HFFc6 (cell line): ENCODE measurements at regions not wholly inside any gene's neighbourhood (a gene's known extent, or its start where the extent isn't known, plus 50 kb on each side); places are given as distances from the start of the nearest gene placed in this dataset.

Experiments used
- DNase-seq: peaks from one replicate; pipeline ENCODE4 v3.0.0-alpha.2; 2018
- H3K27ac Mint-ChIP-seq: 2 replicates; pipeline ENCODE4 v1.8.0; 2020; ENCODE audit warnings: mild to moderate bottlenecking, mixed read lengths
- H3K27me3 Mint-ChIP-seq: 2 replicates; pipeline ENCODE4 v1.8.0; 2021; ENCODE audit warnings: mild to moderate bottlenecking, moderate library complexity, mixed read lengths; ENCODE audit not compliant: insufficient read depth
- H3K36me3 Mint-ChIP-seq: 2 replicates; pipeline ENCODE4 v1.8.0; 2021; ENCODE audit warnings: low read depth, mixed read lengths
- H3K4me1 Mint-ChIP-seq: 2 replicates; pipeline ENCODE4 v1.8.0; 2020; ENCODE audit warnings: low read depth, mixed read lengths
- H3K4me3 Mint-ChIP-seq: 2 replicates; pipeline ENCODE4 v1.8.0; 2020; ENCODE audit warnings: mild to moderate bottlenecking, moderate library complexity, mixed read lengths
- H3K9me3 Mint-ChIP-seq: 2 replicates; pipeline ENCODE4 v1.8.0; 2020; ENCODE audit warnings: mild to moderate bottlenecking, mixed read lengths
- TF ChIP-seq, protein P1 (sequence below): fragments of 200-600 bp; sonication (generic); IDR thresholded peaks from 2 replicates; pipeline ENCODE4 v1.5.0; 2021; ENCODE audit warnings: antibody characterized with exemption, mild to moderate bottlenecking

DNA sequence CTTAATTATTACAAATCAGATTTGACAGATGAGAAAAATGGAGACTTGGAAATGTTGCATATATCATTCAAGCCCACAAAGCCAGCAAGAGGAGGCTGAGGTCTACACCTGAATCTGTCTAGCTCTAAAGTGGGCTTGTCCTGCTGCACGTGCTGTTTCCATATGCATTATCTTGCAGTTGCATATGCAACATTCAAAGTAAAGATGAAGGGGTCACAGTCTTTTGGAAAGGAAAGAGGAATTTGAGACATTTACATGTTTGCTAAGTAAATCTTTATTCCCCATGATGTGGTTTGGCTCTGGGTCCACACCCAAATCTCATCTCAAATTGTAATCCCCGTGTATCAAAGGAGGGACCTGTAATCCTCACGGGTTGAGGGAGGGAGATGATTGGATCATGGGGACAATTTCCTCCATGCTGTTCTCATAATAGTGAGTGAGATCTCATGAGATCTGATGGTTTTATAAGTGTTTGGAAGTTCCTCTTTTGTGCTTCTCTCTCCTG, 98.3 kb downstream of the BACH1 start:
- no peak overlapping the region for H3K4me3 Mint-ChIP-seq
- H3K27me3 Mint-ChIP-seq, result no peaks in the 10 kb centered on the region
- no peaks in the 10 kb centered on the region for H3K4me1 Mint-ChIP-seq
- H3K27ac Mint-ChIP-seq, result no peak overlapping the region
- H3K36me3 Mint-ChIP-seq, result peaks cover 46% of the 10 kb centered on the region
- TF ChIP-seq, protein P1, sequence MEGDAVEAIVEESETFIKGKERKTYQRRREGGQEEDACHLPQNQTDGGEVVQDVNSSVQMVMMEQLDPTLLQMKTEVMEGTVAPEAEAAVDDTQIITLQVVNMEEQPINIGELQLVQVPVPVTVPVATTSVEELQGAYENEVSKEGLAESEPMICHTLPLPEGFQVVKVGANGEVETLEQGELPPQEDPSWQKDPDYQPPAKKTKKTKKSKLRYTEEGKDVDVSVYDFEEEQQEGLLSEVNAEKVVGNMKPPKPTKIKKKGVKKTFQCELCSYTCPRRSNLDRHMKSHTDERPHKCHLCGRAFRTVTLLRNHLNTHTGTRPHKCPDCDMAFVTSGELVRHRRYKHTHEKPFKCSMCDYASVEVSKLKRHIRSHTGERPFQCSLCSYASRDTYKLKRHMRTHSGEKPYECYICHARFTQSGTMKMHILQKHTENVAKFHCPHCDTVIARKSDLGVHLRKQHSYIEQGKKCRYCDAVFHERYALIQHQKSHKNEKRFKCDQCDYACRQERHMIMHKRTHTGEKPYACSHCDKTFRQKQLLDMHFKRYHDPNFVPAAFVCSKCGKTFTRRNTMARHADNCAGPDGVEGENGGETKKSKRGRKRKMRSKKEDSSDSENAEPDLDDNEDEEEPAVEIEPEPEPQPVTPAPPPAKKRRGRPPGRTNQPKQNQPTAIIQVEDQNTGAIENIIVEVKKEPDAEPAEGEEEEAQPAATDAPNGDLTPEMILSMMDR, result no peak
- H3K9me3 Mint-ChIP-seq, result no peaks in the 10 kb centered on the region
- no peak for DNase-seq

DNA sequence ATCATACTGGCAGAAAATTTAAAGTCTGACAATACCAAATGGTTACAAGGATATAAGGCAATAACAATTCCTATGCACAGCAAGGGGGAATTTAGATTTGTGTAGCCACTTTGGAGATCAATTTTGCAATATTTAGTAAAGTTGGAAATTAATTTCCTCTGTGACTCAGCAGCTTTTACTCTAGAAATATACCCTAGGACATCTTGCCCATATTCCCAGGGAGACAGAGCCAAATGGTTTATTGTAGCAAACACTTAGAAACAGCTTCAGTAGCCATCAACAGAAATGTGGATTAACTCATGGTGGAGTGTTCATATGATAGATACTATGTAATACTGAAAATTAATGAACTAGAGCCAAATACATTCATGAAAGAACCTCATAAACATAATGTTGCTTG, 104.6 kb downstream of the BACH1 start:
- H3K27ac Mint-ChIP-seq, result no peak overlapping the region
- peaks cover 36% of the 10 kb centered on the region for H3K36me3 Mint-ChIP-seq
- DNase-seq, result no peak
- no peaks in the 10 kb centered on the region for H3K4me1 Mint-ChIP-seq
- H3K27me3 Mint-ChIP-seq, result no peaks in the 10 kb centered on the region
- TF ChIP-seq, protein P1, result no peak
- no peaks in the 10 kb centered on the region for H3K9me3 Mint-ChIP-seq
- no peak overlapping the region for H3K4me3 Mint-ChIP-seq

DNA sequence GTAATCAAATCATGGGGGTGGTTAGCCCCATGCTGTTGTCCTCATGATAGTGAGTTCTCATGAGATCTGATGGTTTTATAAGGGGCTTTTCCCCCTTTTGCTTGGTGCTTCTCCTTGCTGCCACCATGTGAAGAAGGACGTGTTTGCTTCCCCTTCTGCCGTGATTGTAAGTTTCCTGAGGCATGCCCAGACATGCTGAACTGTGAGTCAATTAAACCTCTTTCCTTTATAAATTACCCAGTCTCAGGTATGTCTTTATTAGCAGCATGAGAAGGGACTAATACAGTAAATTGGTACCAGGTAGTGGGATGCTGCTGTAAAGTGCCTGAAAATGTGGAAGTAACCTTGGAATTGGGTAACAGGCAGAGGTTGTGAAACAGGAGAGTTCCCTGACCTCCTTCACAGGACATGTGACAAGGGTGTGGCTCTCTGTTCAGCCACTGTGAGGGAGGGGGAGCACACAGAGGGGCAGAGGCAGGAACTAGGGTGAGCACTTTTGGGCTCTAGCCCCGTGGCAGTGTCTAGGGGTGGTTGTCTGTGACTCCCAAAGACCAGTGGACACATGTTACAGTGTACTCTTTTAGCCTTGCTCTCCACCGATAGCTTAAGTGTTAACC, 105.3 kb downstream of the BACH1 start:
- DNase-seq, result no peak
- H3K27me3 Mint-ChIP-seq, result no peaks in the 10 kb centered on the region
- H3K36me3 Mint-ChIP-seq, result peaks cover 29% of the 10 kb centered on the region
- peak overlapping the region; percentile 49; the same call in 1 of the 2 replicates for H3K27ac Mint-ChIP-seq
- TF ChIP-seq, protein P1, result no peak
- no peak overlapping the region for H3K4me3 Mint-ChIP-seq
- no peaks in the 10 kb centered on the region for H3K4me1 Mint-ChIP-seq
- H3K9me3 Mint-ChIP-seq, result no peaks in the 10 kb centered on the region

DNA sequence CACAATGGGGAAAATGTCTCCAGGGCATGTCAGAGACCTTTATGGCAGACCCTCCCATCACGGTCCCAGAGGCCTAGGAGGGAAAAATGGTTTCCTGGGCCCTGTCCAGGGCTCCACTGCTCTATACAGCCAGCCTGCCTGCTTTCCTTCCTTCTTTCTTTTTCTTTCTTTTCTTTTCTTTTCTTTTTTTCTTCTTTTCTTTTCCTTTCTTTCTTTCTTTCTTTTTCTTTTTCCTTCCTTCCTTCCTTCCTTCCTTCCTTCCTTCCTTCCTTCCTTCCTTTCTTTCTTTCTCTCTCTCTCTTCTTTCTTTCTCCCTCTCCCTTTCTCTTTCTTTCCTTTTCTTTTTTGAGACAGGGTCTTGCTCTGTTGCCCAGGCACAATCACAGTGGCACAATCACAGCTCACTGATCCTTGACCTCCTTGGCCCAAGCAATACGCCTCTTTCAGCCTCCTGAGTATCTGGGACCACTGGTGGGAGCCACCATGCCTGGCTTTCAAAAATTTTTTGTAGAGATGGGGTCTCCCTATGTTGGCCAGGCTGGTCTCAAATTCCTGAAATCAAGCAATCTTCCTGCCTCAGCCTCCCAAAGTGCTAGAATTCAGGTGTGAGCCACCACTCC, 106.9 kb downstream of the BACH1 start:
- Mint-ChIP-seq H3K27me3 (no peaks in the 10 kb centered on the region), H3K9me3 (no peaks in the 10 kb centered on the region), H3K4me1 (no peaks in the 10 kb centered on the region), H3K27ac (no peak overlapping the region), H3K4me3 (no peak overlapping the region), H3K36me3 (peaks cover 13% of the 10 kb centered on the region)
- TF ChIP-seq, protein P1, result no peak
- DNase-seq, result no peak

DNA sequence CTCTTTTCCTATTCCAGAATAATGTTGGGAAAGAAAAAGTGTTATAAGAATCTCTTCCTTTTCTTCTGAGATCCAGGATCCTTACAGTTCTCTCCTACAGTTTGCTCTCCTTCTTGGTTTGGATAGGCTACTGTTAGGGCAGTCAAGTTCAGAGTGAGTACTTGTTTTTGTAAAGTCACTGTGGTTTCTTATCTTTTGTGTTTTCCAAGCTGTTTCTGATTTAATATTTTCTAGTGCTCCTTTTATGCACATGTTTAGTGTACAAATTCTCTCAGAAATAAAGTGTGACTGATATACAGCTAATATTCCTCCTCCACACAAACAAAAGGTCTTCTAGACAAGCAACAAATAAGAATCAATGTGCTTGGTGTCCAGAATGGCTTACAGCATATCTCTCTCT, 107.7 kb downstream of the BACH1 start:
- peaks cover 13% of the 10 kb centered on the region for H3K36me3 Mint-ChIP-seq

More for the DNA sequence above, 107.7 kb downstream of the BACH1 start:
- TF ChIP-seq, protein P1, result no peak
- Mint-ChIP-seq H3K27me3 (no peaks in the 10 kb centered on the region), H3K9me3 (no peaks in the 10 kb centered on the region), H3K4me3 (no peak overlapping the region), H3K27ac (no peak overlapping the region), H3K4me1 (no peaks in the 10 kb centered on the region)
- no peak for DNase-seq
